ENCODE measurements at regions not wholly inside any gene's neighbourhood (a gene's known extent, or its start where the extent isn't known, plus 50 kb on each side); places are given as distances from the start of the nearest gene placed in this dataset.

- TF ChIP-seq EZH2 (IDR thresholded peaks at IDR 0.05) (no peak), POLR2AphosphoS5 (IDR thresholded peaks at IDR 0.05; ENCODE audit: borderline replicate concordance, low read depth, low read length) (no peak)
Measured at GRCh38 chr13:105333416-105333815, 1202.0 kb downstream of the EFNB2 start.

Data from SK-N-MC (cell line).